ENCODE measurements at regions not wholly inside any gene's neighbourhood (a gene's known extent, or its start where the extent isn't known, plus 50 kb on each side); places are given as distances from the start of the nearest gene placed in this dataset.
"Not testable (repeated sequence)": the region's sequence is repeated elsewhere in the genome, so short reads cannot be mapped to it uniquely, and the experiment has no call there.

- H3K27ac ChIP-seq (ENCODE audit: low read depth, low read length): no peak overlapping the region
- H3K36me3 ChIP-seq (ENCODE audit: control insufficient read depth in 3 of 3, insufficient read depth in 3 of 3, low read length in 3 of 3): no peaks in the 10 kb centered on the region
- no peaks in the 10 kb centered on the region for H3K9me3 ChIP-seq (ENCODE audit: control insufficient read depth in 3 of 3, low read length in 3 of 3)
- H3K27me3 ChIP-seq (ENCODE audit: control insufficient read depth in 3 of 3, insufficient read depth in 3 of 3, low read length in 3 of 3): no peaks in the 10 kb centered on the region
- no peaks in the 10 kb centered on the region for H3K4me1 ChIP-seq (ENCODE audit: control insufficient read depth in 3 of 3, insufficient read depth in 3 of 3, low read length in 3 of 3)
- no peak overlapping the region for H3K4me3 ChIP-seq (ENCODE audit: low read length in 3 of 3)
- H3K9ac ChIP-seq (ENCODE audit: low read depth in 1 of 3, low read length in 3 of 3): no peak overlapping the region
Observed at GRCh38 chr3:144477593-144477992, 506.0 kb downstream of the DIPK2A start.

GRCh38 chr3:144480416-144480919 lies 508.8 kb downstream of the DIPK2A start:
- no peak overlapping the region for H3K4me3 ChIP-seq (ENCODE audit: low read length in 3 of 3)
- no peaks in the 10 kb centered on the region for H3K9me3 ChIP-seq (ENCODE audit: control insufficient read depth in 3 of 3, low read length in 3 of 3)
- no peak overlapping the region for H3K9ac ChIP-seq (ENCODE audit: low read depth in 1 of 3, low read length in 3 of 3)
- no peak overlapping the region for H3K27ac ChIP-seq (ENCODE audit: low read depth, low read length)
- H3K36me3 ChIP-seq (ENCODE audit: control insufficient read depth in 3 of 3, insufficient read depth in 3 of 3, low read length in 3 of 3): no peaks in the 10 kb centered on the region
- H3K27me3 ChIP-seq (ENCODE audit: control insufficient read depth in 3 of 3, insufficient read depth in 3 of 3, low read length in 3 of 3): no peaks in the 10 kb centered on the region
- no peaks in the 10 kb centered on the region for H3K4me1 ChIP-seq (ENCODE audit: control insufficient read depth in 3 of 3, insufficient read depth in 3 of 3, low read length in 3 of 3)

- H3K4me3 ChIP-seq (ENCODE audit: low read length in 3 of 3): no peak overlapping the region
- H3K4me1 ChIP-seq (ENCODE audit: control insufficient read depth in 3 of 3, insufficient read depth in 3 of 3, low read length in 3 of 3): no peaks in the 10 kb centered on the region
- H3K9ac ChIP-seq (ENCODE audit: low read depth in 1 of 3, low read length in 3 of 3): no peak overlapping the region
- H3K27me3 ChIP-seq (ENCODE audit: control insufficient read depth in 3 of 3, insufficient read depth in 3 of 3, low read length in 3 of 3): no peaks in the 10 kb centered on the region
- H3K9me3 ChIP-seq (ENCODE audit: control insufficient read depth in 3 of 3, low read length in 3 of 3): no peaks in the 10 kb centered on the region
- H3K27ac ChIP-seq (ENCODE audit: low read depth, low read length): no peak overlapping the region
- H3K36me3 ChIP-seq (ENCODE audit: control insufficient read depth in 3 of 3, insufficient read depth in 3 of 3, low read length in 3 of 3): no peaks in the 10 kb centered on the region
Observed at GRCh38 chr3:144482876-144483275, 511.3 kb downstream of the DIPK2A start.

GRCh38 chr3:144487011-144487410 lies 515.4 kb downstream of the DIPK2A start:
- Histone ChIP-seq H3K36me3 (ENCODE audit: control insufficient read depth in 3 of 3, insufficient read depth in 3 of 3, low read length in 3 of 3) (no peaks in the 10 kb centered on the region), H3K9ac (ENCODE audit: low read depth in 1 of 3, low read length in 3 of 3) (no peak overlapping the region), H3K4me1 (ENCODE audit: control insufficient read depth in 3 of 3, insufficient read depth in 3 of 3, low read length in 3 of 3) (no peaks in the 10 kb centered on the region), H3K27me3 (ENCODE audit: control insufficient read depth in 3 of 3, insufficient read depth in 3 of 3, low read length in 3 of 3) (no peaks in the 10 kb centered on the region), H3K27ac (ENCODE audit: low read depth, low read length) (no peak overlapping the region), H3K9me3 (ENCODE audit: control insufficient read depth in 3 of 3, low read length in 3 of 3) (no peaks in the 10 kb centered on the region), H3K4me3 (ENCODE audit: low read length in 3 of 3) (no peak overlapping the region)

GRCh38 chr3:144488927-144489326 lies 517.3 kb downstream of the DIPK2A start:
- Histone ChIP-seq H3K4me1 (ENCODE audit: control insufficient read depth in 3 of 3, insufficient read depth in 3 of 3, low read length in 3 of 3) (no peaks in the 10 kb centered on the region), H3K9me3 (ENCODE audit: control insufficient read depth in 3 of 3, low read length in 3 of 3) (no peaks in the 10 kb centered on the region), H3K4me3 (ENCODE audit: low read length in 3 of 3) (no peak overlapping the region), H3K9ac (ENCODE audit: low read depth in 1 of 3, low read length in 3 of 3) (no peak overlapping the region), H3K27me3 (ENCODE audit: control insufficient read depth in 3 of 3, insufficient read depth in 3 of 3, low read length in 3 of 3) (no peaks in the 10 kb centered on the region), H3K36me3 (ENCODE audit: control insufficient read depth in 3 of 3, insufficient read depth in 3 of 3, low read length in 3 of 3) (no peaks in the 10 kb centered on the region), H3K27ac (ENCODE audit: low read depth, low read length) (no peak overlapping the region)

- H3K4me3 ChIP-seq (ENCODE audit: low read length in 3 of 3): no peak overlapping the region
- H3K4me1 ChIP-seq (ENCODE audit: control insufficient read depth in 3 of 3, insufficient read depth in 3 of 3, low read length in 3 of 3): no peaks in the 10 kb centered on the region
- no peaks in the 10 kb centered on the region for H3K9me3 ChIP-seq (ENCODE audit: control insufficient read depth in 3 of 3, low read length in 3 of 3)
- no peaks in the 10 kb centered on the region for H3K36me3 ChIP-seq (ENCODE audit: control insufficient read depth in 3 of 3, insufficient read depth in 3 of 3, low read length in 3 of 3)
- H3K27ac ChIP-seq (ENCODE audit: low read depth, low read length): no peak overlapping the region
- no peak overlapping the region for H3K9ac ChIP-seq (ENCODE audit: low read depth in 1 of 3, low read length in 3 of 3)
- no peaks in the 10 kb centered on the region for H3K27me3 ChIP-seq (ENCODE audit: control insufficient read depth in 3 of 3, insufficient read depth in 3 of 3, low read length in 3 of 3)
Observed at GRCh38 chr3:144491333-144491732, 519.7 kb downstream of the DIPK2A start.

GRCh38 chr3:144494651-144495050 lies 523.0 kb downstream of the DIPK2A start:
- not testable (repeated sequence) for H3K4me3 ChIP-seq (ENCODE audit: low read length in 3 of 3); H3K9me3 ChIP-seq (ENCODE audit: control insufficient read depth in 3 of 3, low read length in 3 of 3); H3K27ac ChIP-seq (ENCODE audit: low read depth, low read length); H3K4me1 ChIP-seq (ENCODE audit: control insufficient read depth in 3 of 3, insufficient read depth in 3 of 3, low read length in 3 of 3); H3K27me3 ChIP-seq (ENCODE audit: control insufficient read depth in 3 of 3, insufficient read depth in 3 of 3, low read length in 3 of 3); H3K9ac ChIP-seq (ENCODE audit: low read depth in 1 of 3, low read length in 3 of 3); H3K36me3 ChIP-seq (ENCODE audit: control insufficient read depth in 3 of 3, insufficient read depth in 3 of 3, low read length in 3 of 3)

- H3K9me3 ChIP-seq (ENCODE audit: control insufficient read depth in 3 of 3, low read length in 3 of 3): no peaks in the 10 kb centered on the region
- H3K36me3 ChIP-seq (ENCODE audit: control insufficient read depth in 3 of 3, insufficient read depth in 3 of 3, low read length in 3 of 3): no peaks in the 10 kb centered on the region
- H3K9ac ChIP-seq (ENCODE audit: low read depth in 1 of 3, low read length in 3 of 3): no peak overlapping the region
- H3K4me1 ChIP-seq (ENCODE audit: control insufficient read depth in 3 of 3, insufficient read depth in 3 of 3, low read length in 3 of 3): no peaks in the 10 kb centered on the region
- H3K27ac ChIP-seq (ENCODE audit: low read depth, low read length): no peak overlapping the region
- no peaks in the 10 kb centered on the region for H3K27me3 ChIP-seq (ENCODE audit: control insufficient read depth in 3 of 3, insufficient read depth in 3 of 3, low read length in 3 of 3)
- H3K4me3 ChIP-seq (ENCODE audit: low read length in 3 of 3): no peak overlapping the region
Observed at GRCh38 chr3:144496141-144496835, 524.7 kb downstream of the DIPK2A start.

GRCh38 chr3:144497452-144497851 lies 525.8 kb downstream of the DIPK2A start:
- no peak overlapping the region for H3K27ac ChIP-seq (ENCODE audit: low read depth, low read length)
- H3K4me1 ChIP-seq (ENCODE audit: control insufficient read depth in 3 of 3, insufficient read depth in 3 of 3, low read length in 3 of 3): no peaks in the 10 kb centered on the region
- H3K9me3 ChIP-seq (ENCODE audit: control insufficient read depth in 3 of 3, low read length in 3 of 3): no peaks in the 10 kb centered on the region
- no peaks in the 10 kb centered on the region for H3K36me3 ChIP-seq (ENCODE audit: control insufficient read depth in 3 of 3, insufficient read depth in 3 of 3, low read length in 3 of 3)
- no peak overlapping the region for H3K9ac ChIP-seq (ENCODE audit: low read depth in 1 of 3, low read length in 3 of 3)
- H3K27me3 ChIP-seq (ENCODE audit: control insufficient read depth in 3 of 3, insufficient read depth in 3 of 3, low read length in 3 of 3): no peaks in the 10 kb centered on the region
- no peak overlapping the region for H3K4me3 ChIP-seq (ENCODE audit: low read length in 3 of 3)

- Histone ChIP-seq H3K4me1 (ENCODE audit: control insufficient read depth in 3 of 3, insufficient read depth in 3 of 3, low read length in 3 of 3) (no peaks in the 10 kb centered on the region), H3K4me3 (ENCODE audit: low read length in 3 of 3) (no peak overlapping the region), H3K27ac (ENCODE audit: low read depth, low read length) (no peak overlapping the region), H3K27me3 (ENCODE audit: control insufficient read depth in 3 of 3, insufficient read depth in 3 of 3, low read length in 3 of 3) (no peaks in the 10 kb centered on the region), H3K36me3 (ENCODE audit: control insufficient read depth in 3 of 3, insufficient read depth in 3 of 3, low read length in 3 of 3) (no peaks in the 10 kb centered on the region), H3K9ac (ENCODE audit: low read depth in 1 of 3, low read length in 3 of 3) (no peak overlapping the region), H3K9me3 (ENCODE audit: control insufficient read depth in 3 of 3, low read length in 3 of 3) (no peaks in the 10 kb centered on the region)
Observed at GRCh38 chr3:144499001-144499930, 527.6 kb downstream of the DIPK2A start.
